ENCODE measurements at regions not wholly inside any gene's neighbourhood (a gene's known extent, or its start where the extent isn't known, plus 50 kb on each side); places are given as distances from the start of the nearest gene placed in this dataset.

DNA sequence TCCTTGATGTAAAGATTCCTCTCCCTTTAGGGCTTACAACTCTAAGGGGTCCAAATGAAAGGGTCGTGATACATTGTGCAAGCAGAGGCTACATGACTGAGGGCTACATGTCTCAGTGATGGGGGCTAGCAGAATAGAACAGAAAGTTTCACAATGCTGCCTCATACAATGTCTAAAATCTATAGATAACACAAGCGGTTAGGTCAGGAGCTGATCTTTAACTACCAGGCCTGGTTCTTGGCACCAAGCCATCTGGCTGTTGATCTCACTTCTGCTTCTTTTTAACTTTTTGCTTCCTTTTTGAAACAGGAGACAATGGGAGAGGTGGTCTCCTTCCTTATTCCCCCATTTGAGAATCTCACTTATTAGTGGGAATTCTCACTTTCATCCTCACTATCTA, 710.2 kb downstream of the AMY1C start:
- TF ChIP-seq, protein P1, sequence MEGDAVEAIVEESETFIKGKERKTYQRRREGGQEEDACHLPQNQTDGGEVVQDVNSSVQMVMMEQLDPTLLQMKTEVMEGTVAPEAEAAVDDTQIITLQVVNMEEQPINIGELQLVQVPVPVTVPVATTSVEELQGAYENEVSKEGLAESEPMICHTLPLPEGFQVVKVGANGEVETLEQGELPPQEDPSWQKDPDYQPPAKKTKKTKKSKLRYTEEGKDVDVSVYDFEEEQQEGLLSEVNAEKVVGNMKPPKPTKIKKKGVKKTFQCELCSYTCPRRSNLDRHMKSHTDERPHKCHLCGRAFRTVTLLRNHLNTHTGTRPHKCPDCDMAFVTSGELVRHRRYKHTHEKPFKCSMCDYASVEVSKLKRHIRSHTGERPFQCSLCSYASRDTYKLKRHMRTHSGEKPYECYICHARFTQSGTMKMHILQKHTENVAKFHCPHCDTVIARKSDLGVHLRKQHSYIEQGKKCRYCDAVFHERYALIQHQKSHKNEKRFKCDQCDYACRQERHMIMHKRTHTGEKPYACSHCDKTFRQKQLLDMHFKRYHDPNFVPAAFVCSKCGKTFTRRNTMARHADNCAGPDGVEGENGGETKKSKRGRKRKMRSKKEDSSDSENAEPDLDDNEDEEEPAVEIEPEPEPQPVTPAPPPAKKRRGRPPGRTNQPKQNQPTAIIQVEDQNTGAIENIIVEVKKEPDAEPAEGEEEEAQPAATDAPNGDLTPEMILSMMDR (IDR thresholded peaks at IDR 0.05) = no peak
- TF ChIP-seq POLR2A (IDR thresholded peaks at IDR 0.05) = no peak
